IMR-90 (cell line): ENCODE measurements at regions not wholly inside any gene's neighbourhood (a gene's known extent, or its start where the extent isn't known, plus 50 kb on each side); places are given as distances from the start of the nearest gene placed in this dataset.

Source experiments
- ATAC-seq: fragments of 200-7000 bp; cut with Tn5 transposase; 2 replicates; pipeline ENCODE4 v1.9.1; 2020; ENCODE audit warnings: low read depth, mild to moderate bottlenecking, moderate library complexity
- BruUV-seq: library from RNA; stranded (reverse); fragments of 400-500 nt; replicated peaks from 2 replicates; lab custom pipeline; 2021; lab: Mats Ljungman, UMichigan
- CTCF ChIA-PET: fragments of 300-600 bp; formaldehyde crosslinking; extraction: SDS; loops from one replicate; lab custom pipeline; 2021; ENCODE audit warnings: antibody characterized with exemption; lab: Yijun Ruan, JAX
- POLR2A ChIA-PET: fragments of 300-600 bp; sonication (Branson Sonifier 250); formaldehyde crosslinking; loops from one replicate; lab custom pipeline; 2022; ENCODE audit warnings: antibody characterized with exemption; ENCODE audit not compliant: unreplicated experiment; lab: Charles Lee
- DNase-seq: peaks from one replicate; pipeline ENCODE4 v3.0.0; 2013
- H2AFZ ChIP-seq: replicated peaks from 2 replicates; pipeline ENCODE3; 2013; ENCODE audit warnings: low read length, mild to moderate bottlenecking; ENCODE audit not compliant: poor library complexity
- H2AK5ac ChIP-seq: 2 replicates; pipeline ENCODE4 v1.6.1; 2013; ENCODE audit warnings: low read depth, low read length, inconsistent platforms
- H2AK9ac ChIP-seq: replicated peaks from 2 replicates; pipeline ENCODE3; 2013; ENCODE audit warnings: mild to moderate bottlenecking, low read depth, low read length, moderate library complexity; ENCODE audit not compliant: poor library complexity
- H2BK120ac ChIP-seq: 2 replicates; pipeline ENCODE4 v1.6.1; 2013; ENCODE audit warnings: low read depth, low read length, inconsistent platforms
- H2BK15ac ChIP-seq: 3 replicates; pipeline ENCODE4 v1.6.1; 2013; ENCODE audit warnings: low read depth, low read length, inconsistent platforms
- H2BK20ac ChIP-seq: 2 replicates; pipeline ENCODE4 v1.6.1; 2013; ENCODE audit warnings: low read depth, mild to moderate bottlenecking, inconsistent platforms, low read length, moderate library complexity
- H2BK5ac ChIP-seq: 2 replicates; pipeline ENCODE4 v1.6.1; 2013; ENCODE audit warnings: mild to moderate bottlenecking, low read depth, low read length, inconsistent platforms; ENCODE audit not compliant: poor library complexity, severe bottlenecking
- H3K14ac ChIP-seq: replicated peaks from 2 replicates; pipeline ENCODE4 v1.6.1; 2013; ENCODE audit warnings: low read depth, low read length, inconsistent platforms
- H3K18ac ChIP-seq: 2 replicates; pipeline ENCODE4 v1.6.1; 2013; ENCODE audit warnings: low read depth, low read length, control low read depth
- H3K23ac ChIP-seq: 2 replicates; pipeline ENCODE4 v1.6.1; 2013; ENCODE audit warnings: low read depth, low read length, inconsistent platforms
- H3K27ac ChIP-seq: 2 replicates; pipeline ENCODE4 v1.5.1; 2013; ENCODE audit warnings: mild to moderate bottlenecking, control low read depth, low read length; ENCODE audit not compliant: insufficient read depth
- H3K27me3 ChIP-seq: 2 replicates; pipeline ENCODE4 v1.6.1; 2013; ENCODE audit warnings: low read length; ENCODE audit not compliant: control insufficient read depth, insufficient read depth
- H3K36me3 ChIP-seq: 2 replicates; pipeline ENCODE4 v1.6.1; 2013; ENCODE audit warnings: low read length, mixed read lengths; ENCODE audit not compliant: control insufficient read depth, insufficient read depth
- H3K4ac ChIP-seq: 2 replicates; pipeline ENCODE4 v1.6.1; 2013; ENCODE audit warnings: low read depth, low read length, inconsistent platforms
- H3K4me1 ChIP-seq: 2 replicates; pipeline ENCODE4 v1.6.1; 2013; ENCODE audit warnings: low read length, mixed read lengths; ENCODE audit not compliant: control insufficient read depth, insufficient read depth
- H3K4me2 ChIP-seq: 2 replicates; pipeline ENCODE4 v1.6.1; 2013; ENCODE audit warnings: low read depth, mild to moderate bottlenecking, control low read depth, low read length, moderate library complexity
- H3K4me3 ChIP-seq: 2 replicates; pipeline ENCODE4 v1.5.1; 2013; ENCODE audit warnings: low read depth, mild to moderate bottlenecking, control low read depth, low read length, moderate library complexity; ENCODE audit not compliant: insufficient read depth
- H3K56ac ChIP-seq: 2 replicates; pipeline ENCODE4 v1.6.1; 2013; ENCODE audit warnings: low read length, inconsistent platforms; ENCODE audit not compliant: insufficient read depth; ENCODE audit errors: extremely low read depth
- H3K79me1 ChIP-seq, 2 experiments: 2 replicates each; pipeline ENCODE4 v1.6.1; 2013; ENCODE audit warnings: low read length in 2 of 2, inconsistent platforms in 1 of 2, low read depth in 1 of 2
- H3K9ac ChIP-seq: 2 replicates; pipeline ENCODE4 v1.6.1; 2013; ENCODE audit warnings: low read depth, low read length, control low read depth
- H3K9me1 ChIP-seq: 2 replicates; pipeline ENCODE4 v1.6.1; 2013; ENCODE audit warnings: low read length, inconsistent platforms; ENCODE audit not compliant: insufficient read depth
- H3K9me3 ChIP-seq: 2 replicates; pipeline ENCODE4 v1.6.1; 2013; ENCODE audit warnings: low read length; ENCODE audit not compliant: control insufficient read depth, insufficient read depth
- H4K20me1 ChIP-seq: 2 replicates; pipeline ENCODE4 v1.6.1; 2013; ENCODE audit warnings: low read length, inconsistent platforms; ENCODE audit not compliant: insufficient read depth
- H4K5ac ChIP-seq: 2 replicates; pipeline ENCODE4 v1.6.1; 2013; ENCODE audit warnings: mild to moderate bottlenecking, low read depth, low read length, control low read depth
- H4K8ac ChIP-seq, 2 experiments: 2 replicates each; pipeline ENCODE4 v1.6.1; 2013; ENCODE audit warnings: low read depth in 2 of 2, low read length in 2 of 2, control low read depth in 1 of 2, inconsistent platforms in 1 of 2
- H4K91ac ChIP-seq: 2 replicates; pipeline ENCODE4 v1.6.1; 2013; ENCODE audit warnings: low read depth, low read length, inconsistent platforms; ENCODE audit not compliant: insufficient read depth
- BHLHE40 ChIP-seq: fragments of 150-350 bp; IDR thresholded peaks from 2 replicates; pipeline ENCODE4 v1.6.1; 2016; ENCODE audit warnings: mild to moderate bottlenecking, low read depth, low read length
- CEBPB ChIP-seq: IDR thresholded peaks from 2 replicates; pipeline ENCODE4 v1.6.1; 2012; ENCODE audit warnings: low read depth, low read length, improper control_type of control experiment
- CHD1 ChIP-seq: IDR thresholded peaks from 2 replicates; pipeline ENCODE4 v1.6.1; 2012; ENCODE audit warnings: low read depth, low read length, improper control_type of control experiment
- FOS ChIP-seq: fragments of 150-350 bp; IDR thresholded peaks from 2 replicates; pipeline ENCODE4 v1.6.1; 2016; ENCODE audit warnings: low read depth, low read length
- MAFK ChIP-seq: IDR thresholded peaks from 2 replicates; pipeline ENCODE4 v1.6.1; 2012; ENCODE audit warnings: low read depth, low read length, improper control_type of control experiment
- MAZ ChIP-seq: IDR thresholded peaks from 2 replicates; pipeline ENCODE4 v1.6.1; 2012; ENCODE audit warnings: low read depth, mild to moderate bottlenecking, low read length, improper control_type of control experiment, moderate library complexity, borderline replicate concordance
- MXI1 ChIP-seq: IDR thresholded peaks from 2 replicates; pipeline ENCODE4 v1.6.1; 2012; ENCODE audit warnings: low read depth, mild to moderate bottlenecking, low read length, moderate library complexity, borderline replicate concordance
- NFE2L2 ChIP-seq: fragments of 150-350 bp; IDR thresholded peaks from 2 replicates; pipeline ENCODE4 v1.6.1; 2016; ENCODE audit warnings: low read depth, mild to moderate bottlenecking, low read length
- POLR2A ChIP-seq: IDR thresholded peaks from 2 replicates; pipeline ENCODE4 v1.6.1; 2012; ENCODE audit warnings: mild to moderate bottlenecking, low read depth, low read length
- RAD21 ChIP-seq: IDR thresholded peaks from 2 replicates; pipeline ENCODE4 v1.6.1; 2012; ENCODE audit warnings: low read length, improper control_type of control experiment
- RCOR1 ChIP-seq: IDR thresholded peaks from 2 replicates; pipeline ENCODE4 v1.6.1; 2012; ENCODE audit warnings: mild to moderate bottlenecking, low read length, improper control_type of control experiment; ENCODE audit not compliant: insufficient replicate concordance
- RFX5 ChIP-seq: IDR thresholded peaks from 2 replicates; pipeline ENCODE4 v1.8.0; 2012; ENCODE audit warnings: low read depth, mild to moderate bottlenecking, low read length, moderate library complexity
- SMC3 ChIP-seq: fragments of 150-350 bp; IDR thresholded peaks from 2 replicates; pipeline ENCODE4 v1.6.1; 2016; ENCODE audit warnings: low read depth, mild to moderate bottlenecking, antibody characterized with exemption, low read length, moderate library complexity
- WGBS, 2 experiments: methylation state at CpG; one replicate each; pipeline versions ENCODE4 v1.1.5 to v1.1.7; 2013; ENCODE audit warnings: missing lambda C conversion rate in 2 of 2; ENCODE audit not compliant: insufficient read length in 1 of 2; ENCODE audit errors: extremely low coverage in 2 of 2; 5-methylcytosine and 5-hydroxymethylcytosine counted together
- dilution Hi-C: fragments of 300-500 bp; cut with HindIII; formaldehyde crosslinking; loops from one replicate; pipeline ENCODE4 v1.14.3; 2018; ENCODE audit warnings: low sequenced_read_pairs; ENCODE audit not compliant: unreplicated experiment
- in situ Hi-C: fragments of 300-500 bp; cut with MboI; formaldehyde crosslinking; loops from 3 replicates; pipeline ENCODE4 v1.14.3; 2019; ENCODE audit warnings: low sequenced_read_pairs, inconsistent platforms, mixed read lengths
- intact Hi-C: fragments of 100-400 bp; cut with micrococcal nuclease; formaldehyde crosslinking; loops from 2 replicates; pipeline ENCODE4 v1.10.0; 2022
- TF ChIP-seq, protein P1 (sequence below): fragments of 150-350 bp; IDR thresholded peaks from 2 replicates; pipeline ENCODE4 v1.6.1; 2017; ENCODE audit warnings: mild to moderate bottlenecking, antibody characterized with exemption, low read length, low read depth
- TF ChIP-seq, protein P2 (sequence below): conservative IDR thresholded peaks from 2 replicates; pipeline ENCODE4 v1.5.1; 2012; ENCODE audit warnings: mild to moderate bottlenecking, low read depth, low read length, improper control_type of control experiment
- TF ChIP-seq, protein P3 (sequence below): fragments of 150-350 bp; IDR thresholded peaks from 2 replicates; pipeline ENCODE4 v1.6.1; 2016; ENCODE audit warnings: low read depth, mild to moderate bottlenecking, low read length, moderate library complexity, borderline replicate concordance

DNA sequence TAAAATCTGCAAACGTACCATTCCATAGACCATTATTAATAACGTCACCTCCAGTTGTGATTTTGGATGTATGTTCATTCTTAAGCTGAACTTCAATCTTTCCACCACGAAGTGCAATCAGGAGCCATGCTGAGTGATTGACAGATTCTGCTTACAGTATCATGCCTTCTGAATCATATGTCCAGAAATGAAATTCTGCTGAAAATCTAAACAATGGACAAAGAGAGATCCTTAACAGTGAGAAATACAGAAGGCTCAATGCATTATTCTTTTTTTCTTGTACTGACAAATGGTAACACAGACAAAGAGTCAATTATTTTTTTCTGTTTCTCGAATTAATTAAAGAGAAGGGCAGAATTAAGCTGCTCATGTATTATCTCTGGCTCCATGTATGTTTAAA lies 1114.5 kb downstream of the EPHA3 start:
- Histone ChIP-seq H4K5ac (no peak overlapping the region), H3K79me1 (no peaks in the 10 kb centered on the region), H3K4ac (no peak overlapping the region), H4K20me1 (no peaks in the 10 kb centered on the region), H3K4me3 (no peak overlapping the region), H3K56ac (no peak overlapping the region), H2BK15ac (no peak overlapping the region), H3K36me3 (no peaks in the 10 kb centered on the region), H2AK5ac (no peak overlapping the region), H2AFZ (no peak overlapping the region), H3K9ac (no peak overlapping the region), H4K91ac (no peak overlapping the region), H3K18ac (no peak overlapping the region), H3K27ac (no peak overlapping the region), H2BK120ac (no peak overlapping the region), H3K27me3 (no peaks in the 10 kb centered on the region), H3K4me1 (no peaks in the 10 kb centered on the region), H3K23ac (no peak overlapping the region), H3K14ac (no peak overlapping the region), H2AK9ac (no peak overlapping the region), H3K9me1 (no peaks in the 10 kb centered on the region), H4K8ac (no peak overlapping the region), H2BK5ac (no peak overlapping the region), H3K4me2 (no peak overlapping the region), H3K9me3 (0 out of 2 replicates have a peak, but pooled peaks cover 2% of the 10 kb centered on the region), H2BK20ac (no peak overlapping the region)
- ATAC-seq (no peak), DNase-seq (no peak)
- intact Hi-C loops, result no loop called here
- dilution Hi-C loops, result no loop called here
- WGBS, 2 experiments, result no CpG with 5 or more reads among the region's 4 CpGs
- CTCF ChIA-PET, result no interaction called here
- BruUV-seq, result no TSS peak
- in situ Hi-C loops, result no loop called here
- TF ChIP-seq MAZ, result no peak
- no peak for TF ChIP-seq RFX5
- TF ChIP-seq, protein P1, sequence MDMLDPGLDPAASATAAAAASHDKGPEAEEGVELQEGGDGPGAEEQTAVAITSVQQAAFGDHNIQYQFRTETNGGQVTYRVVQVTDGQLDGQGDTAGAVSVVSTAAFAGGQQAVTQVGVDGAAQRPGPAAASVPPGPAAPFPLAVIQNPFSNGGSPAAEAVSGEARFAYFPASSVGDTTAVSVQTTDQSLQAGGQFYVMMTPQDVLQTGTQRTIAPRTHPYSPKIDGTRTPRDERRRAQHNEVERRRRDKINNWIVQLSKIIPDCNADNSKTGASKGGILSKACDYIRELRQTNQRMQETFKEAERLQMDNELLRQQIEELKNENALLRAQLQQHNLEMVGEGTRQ, result no peak
- no peak for TF ChIP-seq RAD21
- no peak for TF ChIP-seq SMC3
- TF ChIP-seq POLR2A, result no peak
- no peak for TF ChIP-seq CHD1
- TF ChIP-seq, protein P2, sequence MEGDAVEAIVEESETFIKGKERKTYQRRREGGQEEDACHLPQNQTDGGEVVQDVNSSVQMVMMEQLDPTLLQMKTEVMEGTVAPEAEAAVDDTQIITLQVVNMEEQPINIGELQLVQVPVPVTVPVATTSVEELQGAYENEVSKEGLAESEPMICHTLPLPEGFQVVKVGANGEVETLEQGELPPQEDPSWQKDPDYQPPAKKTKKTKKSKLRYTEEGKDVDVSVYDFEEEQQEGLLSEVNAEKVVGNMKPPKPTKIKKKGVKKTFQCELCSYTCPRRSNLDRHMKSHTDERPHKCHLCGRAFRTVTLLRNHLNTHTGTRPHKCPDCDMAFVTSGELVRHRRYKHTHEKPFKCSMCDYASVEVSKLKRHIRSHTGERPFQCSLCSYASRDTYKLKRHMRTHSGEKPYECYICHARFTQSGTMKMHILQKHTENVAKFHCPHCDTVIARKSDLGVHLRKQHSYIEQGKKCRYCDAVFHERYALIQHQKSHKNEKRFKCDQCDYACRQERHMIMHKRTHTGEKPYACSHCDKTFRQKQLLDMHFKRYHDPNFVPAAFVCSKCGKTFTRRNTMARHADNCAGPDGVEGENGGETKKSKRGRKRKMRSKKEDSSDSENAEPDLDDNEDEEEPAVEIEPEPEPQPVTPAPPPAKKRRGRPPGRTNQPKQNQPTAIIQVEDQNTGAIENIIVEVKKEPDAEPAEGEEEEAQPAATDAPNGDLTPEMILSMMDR, result no peak
- no peak for TF ChIP-seq NFE2L2
- no peak for TF ChIP-seq FOS
- TF ChIP-seq, protein P3, sequence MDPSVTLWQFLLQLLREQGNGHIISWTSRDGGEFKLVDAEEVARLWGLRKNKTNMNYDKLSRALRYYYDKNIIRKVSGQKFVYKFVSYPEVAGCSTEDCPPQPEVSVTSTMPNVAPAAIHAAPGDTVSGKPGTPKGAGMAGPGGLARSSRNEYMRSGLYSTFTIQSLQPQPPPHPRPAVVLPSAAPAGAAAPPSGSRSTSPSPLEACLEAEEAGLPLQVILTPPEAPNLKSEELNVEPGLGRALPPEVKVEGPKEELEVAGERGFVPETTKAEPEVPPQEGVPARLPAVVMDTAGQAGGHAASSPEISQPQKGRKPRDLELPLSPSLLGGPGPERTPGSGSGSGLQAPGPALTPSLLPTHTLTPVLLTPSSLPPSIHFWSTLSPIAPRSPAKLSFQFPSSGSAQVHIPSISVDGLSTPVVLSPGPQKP, result no peak
- TF ChIP-seq CEBPB, result no peak
- TF ChIP-seq MXI1, result no peak
- no peak for TF ChIP-seq BHLHE40
- TF ChIP-seq RCOR1, result no peak
- no peak for TF ChIP-seq MAFK
- POLR2A ChIA-PET, result no interaction called here
